HG03432 (cell line): ENCODE measurements at regions not wholly inside any gene's neighbourhood (a gene's known extent, or its start where the extent isn't known, plus 50 kb on each side); places are given as distances from the start of the nearest gene placed in this dataset.

Experiments used
- ATAC-seq: cut with Tn5 transposase; IDR thresholded peaks from one replicate; pipeline ENCODE4 v1.9.1; 2021; ENCODE audit warnings: mild to moderate bottlenecking, moderate library complexity; ENCODE audit not compliant: unreplicated experiment

- no peak for ATAC-seq
Measured at GRCh38 chr2:107290041-107290440, 404.1 kb upstream of the ST6GAL2 start.

- ATAC-seq = peak; percentile 76
Measured at GRCh38 chr2:107303964-107304363, 418.0 kb upstream of the ST6GAL2 start.

- no peak for ATAC-seq
Measured at GRCh38 chr2:107305966-107306365, 420.0 kb upstream of the ST6GAL2 start.

GRCh38 chr2:107306881-107307280, 420.9 kb upstream of the ST6GAL2 start:
- no peak for ATAC-seq

- ATAC-seq = no peak
Measured at GRCh38 chr2:107308835-107309234, 422.9 kb upstream of the ST6GAL2 start.

- no peak for ATAC-seq
Measured at GRCh38 chr2:107312240-107312639, 426.3 kb upstream of the ST6GAL2 start.

GRCh38 chr2:107313316-107313715, 427.3 kb upstream of the ST6GAL2 start:
- ATAC-seq = no peak

- ATAC-seq = no peak
Measured at GRCh38 chr2:107320881-107321280, 434.9 kb upstream of the ST6GAL2 start.

GRCh38 chr2:107322416-107322815, 436.4 kb upstream of the ST6GAL2 start:
- no peak for ATAC-seq

- ATAC-seq = no peak
Measured at GRCh38 chr2:107323946-107324565, 438.1 kb upstream of the ST6GAL2 start.

GRCh38 chr2:107325981-107326786, 440.2 kb upstream of the ST6GAL2 start:
- ATAC-seq = peak; percentile 64

GRCh38 chr2:107334306-107334705, 448.3 kb upstream of the ST6GAL2 start:
- no peak for ATAC-seq

- no peak for ATAC-seq
Measured at GRCh38 chr2:107336526-107336925, 450.6 kb upstream of the ST6GAL2 start.

GRCh38 chr2:107337209-107337898, 451.4 kb upstream of the ST6GAL2 start:
- ATAC-seq = no peak

- no peak for ATAC-seq
Measured at GRCh38 chr2:107338059-107338458, 452.1 kb upstream of the ST6GAL2 start.

GRCh38 chr2:107338571-107338970, 452.6 kb upstream of the ST6GAL2 start:
- ATAC-seq = no peak

GRCh38 chr2:107340955-107341354, 455.0 kb upstream of the ST6GAL2 start:
- ATAC-seq = no peak

- ATAC-seq = no peak
Measured at GRCh38 chr2:107349329-107349728, 463.4 kb upstream of the ST6GAL2 start.

- ATAC-seq = no peak
Measured at GRCh38 chr2:107354175-107354574, 468.2 kb upstream of the ST6GAL2 start.

GRCh38 chr2:107358362-107358761, 468.3 kb upstream of the RGPD4 start:
- ATAC-seq = no peak

- no peak for ATAC-seq
Measured at GRCh38 chr2:107359021-107359420, 467.7 kb upstream of the RGPD4 start.
